ENCODE measurements at regions not wholly inside any gene's neighbourhood (a gene's known extent, or its start where the extent isn't known, plus 50 kb on each side); places are given as distances from the start of the nearest gene placed in this dataset.

DNA sequence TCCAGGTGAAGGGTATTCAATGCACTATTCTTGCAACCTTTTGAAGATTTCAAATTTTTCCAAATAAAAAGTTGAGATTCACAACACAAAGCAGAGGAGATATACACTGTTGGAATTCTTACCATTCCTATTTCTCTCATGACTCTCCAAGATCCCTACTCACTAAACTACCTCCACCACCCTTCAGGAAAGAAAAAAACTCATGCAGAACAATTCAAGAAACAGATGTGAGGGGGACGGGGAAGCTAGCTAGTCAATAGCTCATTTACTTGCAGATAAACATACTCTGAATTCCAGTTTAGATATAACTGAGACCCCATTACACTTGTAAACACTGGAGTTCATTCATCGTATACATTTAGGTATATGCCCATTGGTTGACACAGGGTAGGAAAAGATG lies 90.0 kb upstream of the SERP2 start:
- no peak for FAIRE-seq
- 78 to 85% (median 81%) methylated on average over 2 of the region's 2 CpGs for WGBS, 3 donors

DNA sequence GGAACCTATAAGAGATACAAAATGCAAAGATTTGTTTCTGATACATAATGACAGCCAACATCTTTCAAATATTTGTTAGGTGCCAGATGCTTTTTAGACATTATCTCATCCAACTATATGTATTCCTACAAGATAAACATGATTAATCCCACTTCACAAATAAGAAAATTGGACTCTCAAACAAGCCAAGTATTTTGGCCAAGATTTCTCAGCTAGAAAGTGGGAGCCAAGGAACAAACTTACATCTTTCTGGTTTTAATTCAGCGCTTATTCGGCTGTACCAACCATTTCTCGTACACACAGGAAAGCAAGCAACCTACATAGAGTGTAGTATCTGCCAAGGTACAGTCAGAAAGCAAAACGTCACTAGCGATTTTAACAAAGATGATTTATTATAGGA lies 85.7 kb upstream of the SERP2 start:
- Histone ChIP-seq H3K36me3 (ENCODE audit: control insufficient read depth in 3 of 3, insufficient read depth in 2 of 3, low read depth in 1 of 3, low read length in 3 of 3) (no peaks in the 10 kb centered on the region), H3K27me3 (ENCODE audit: control insufficient read depth in 3 of 3, insufficient read depth in 3 of 3, low read length in 3 of 3) (no peaks in the 10 kb centered on the region), H3K4me3 (ENCODE audit: low read depth in 1 of 3, low read length in 3 of 3) (no peak overlapping the region), H3K9me3 (ENCODE audit: control insufficient read depth in 2 of 2, insufficient read depth in 1 of 2, low read depth in 1 of 2, low read length in 1 of 2) (no peaks in the 10 kb centered on the region), H3K27ac (ENCODE audit: low read depth in 1 of 3, low read length in 2 of 3) (no peak overlapping the region), H3K4me1 (ENCODE audit: control insufficient read depth in 3 of 3, insufficient read depth in 2 of 3, low read depth in 1 of 3, low read length in 2 of 3) (peaks cover 0 to 5% (median 0%) of the 10 kb centered on the region in 3 donors)
- DNase-seq (no peak), FAIRE-seq (no peak)
- WGBS, 3 donors: 52 to 62% (median 61%) methylated on average over 5 of the region's 5 CpGs

More for the DNA sequence above, 90.0 kb upstream of the SERP2 start:
- no peak for DNase-seq
- peaks cover 0 to 5% (median 0%) of the 10 kb centered on the region in 3 donors for H3K4me1 ChIP-seq (ENCODE audit: control insufficient read depth in 3 of 3, insufficient read depth in 2 of 3, low read depth in 1 of 3, low read length in 2 of 3)
- H3K27ac ChIP-seq (ENCODE audit: low read depth in 1 of 3, low read length in 2 of 3): no peak overlapping the region
- no peaks in the 10 kb centered on the region for H3K9me3 ChIP-seq (ENCODE audit: control insufficient read depth in 2 of 2, insufficient read depth in 1 of 2, low read depth in 1 of 2, low read length in 1 of 2)
- H3K4me3 ChIP-seq (ENCODE audit: low read depth in 1 of 3, low read length in 3 of 3): no peak overlapping the region
- no peaks in the 10 kb centered on the region for H3K27me3 ChIP-seq (ENCODE audit: control insufficient read depth in 3 of 3, insufficient read depth in 3 of 3, low read length in 3 of 3)
- no peaks in the 10 kb centered on the region for H3K36me3 ChIP-seq (ENCODE audit: control insufficient read depth in 3 of 3, insufficient read depth in 2 of 3, low read depth in 1 of 3, low read length in 3 of 3)

DNA sequence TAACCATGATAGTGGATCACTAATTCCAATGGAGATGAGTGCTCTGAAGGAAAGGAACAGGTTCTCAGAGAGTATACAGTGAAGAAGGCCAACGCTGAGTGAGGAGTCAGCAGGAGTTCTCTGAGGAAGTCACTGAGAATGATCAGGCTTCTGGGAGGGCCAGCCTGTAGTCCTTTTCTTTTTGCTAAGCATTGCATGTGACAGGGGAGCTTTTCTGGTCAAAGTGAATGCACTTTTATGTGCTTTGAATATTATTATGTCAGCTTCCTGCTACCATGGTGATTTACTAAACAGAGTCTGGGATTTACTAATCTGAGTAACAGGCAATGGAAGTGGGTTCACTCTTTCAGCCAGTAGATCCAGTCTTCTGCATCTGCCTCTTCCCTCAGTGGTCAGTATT lies 81.1 kb upstream of the SERP2 start:
- no peak for DNase-seq
- Histone ChIP-seq H3K4me3 (ENCODE audit: low read depth in 1 of 3, low read length in 3 of 3) (no peak overlapping the region), H3K27ac (ENCODE audit: low read depth in 1 of 3, low read length in 2 of 3) (no peak overlapping the region), H3K9me3 (ENCODE audit: control insufficient read depth in 2 of 2, insufficient read depth in 1 of 2, low read depth in 1 of 2, low read length in 1 of 2) (no peaks in the 10 kb centered on the region), H3K4me1 (ENCODE audit: control insufficient read depth in 3 of 3, insufficient read depth in 2 of 3, low read depth in 1 of 3, low read length in 2 of 3) (peaks cover 0 to 5% (median 0%) of the 10 kb centered on the region in 3 donors), H3K36me3 (ENCODE audit: control insufficient read depth in 3 of 3, insufficient read depth in 2 of 3, low read depth in 1 of 3, low read length in 3 of 3) (no peaks in the 10 kb centered on the region), H3K27me3 (ENCODE audit: control insufficient read depth in 3 of 3, insufficient read depth in 3 of 3, low read length in 3 of 3) (no peaks in the 10 kb centered on the region)
- WGBS, 3 donors: 77 to 87% (median 78%) methylated on average over 1 of the region's 1 CpG
- FAIRE-seq: no peak

DNA sequence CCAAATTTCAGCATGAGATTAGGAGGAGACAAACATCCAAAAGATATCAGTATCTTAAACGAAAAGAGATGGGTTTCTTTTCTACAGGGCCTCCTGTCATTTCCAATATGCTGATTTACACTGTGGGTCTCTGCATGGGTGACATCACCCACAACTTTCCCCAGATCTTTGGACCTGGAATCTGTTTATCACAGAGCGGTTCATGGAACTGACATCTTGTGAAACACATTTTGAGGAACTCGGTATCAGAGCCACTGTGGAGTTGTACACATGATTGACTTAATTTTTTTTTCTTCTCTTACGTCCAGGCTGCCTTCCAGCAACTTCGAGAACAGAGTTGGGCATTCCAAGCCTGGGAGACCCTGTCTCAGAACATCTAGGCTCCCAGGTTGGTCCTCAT lies 80.2 kb upstream of the SERP2 start:
- Histone ChIP-seq H3K27ac (ENCODE audit: low read depth in 1 of 3, low read length in 2 of 3) (peak overlapping the region in 2 of 3 donors; percentile 12 to 42), H3K36me3 (ENCODE audit: control insufficient read depth in 3 of 3, insufficient read depth in 2 of 3, low read depth in 1 of 3, low read length in 3 of 3) (no peaks in the 10 kb centered on the region), H3K9me3 (ENCODE audit: control insufficient read depth in 2 of 2, insufficient read depth in 1 of 2, low read depth in 1 of 2, low read length in 1 of 2) (no peaks in the 10 kb centered on the region), H3K27me3 (ENCODE audit: control insufficient read depth in 3 of 3, insufficient read depth in 3 of 3, low read length in 3 of 3) (no peaks in the 10 kb centered on the region), H3K4me3 (ENCODE audit: low read depth in 1 of 3, low read length in 3 of 3) (no peak overlapping the region), H3K4me1 (ENCODE audit: control insufficient read depth in 3 of 3, insufficient read depth in 2 of 3, low read depth in 1 of 3, low read length in 2 of 3) (peaks cover 0 to under 1% (median 0%) of the 10 kb centered on the region in 3 donors)
- DNase-seq: no peak
- FAIRE-seq: no peak
- WGBS, 3 donors: 82 to 88% (median 84%) methylated on average over 5 of the region's 5 CpGs

DNA sequence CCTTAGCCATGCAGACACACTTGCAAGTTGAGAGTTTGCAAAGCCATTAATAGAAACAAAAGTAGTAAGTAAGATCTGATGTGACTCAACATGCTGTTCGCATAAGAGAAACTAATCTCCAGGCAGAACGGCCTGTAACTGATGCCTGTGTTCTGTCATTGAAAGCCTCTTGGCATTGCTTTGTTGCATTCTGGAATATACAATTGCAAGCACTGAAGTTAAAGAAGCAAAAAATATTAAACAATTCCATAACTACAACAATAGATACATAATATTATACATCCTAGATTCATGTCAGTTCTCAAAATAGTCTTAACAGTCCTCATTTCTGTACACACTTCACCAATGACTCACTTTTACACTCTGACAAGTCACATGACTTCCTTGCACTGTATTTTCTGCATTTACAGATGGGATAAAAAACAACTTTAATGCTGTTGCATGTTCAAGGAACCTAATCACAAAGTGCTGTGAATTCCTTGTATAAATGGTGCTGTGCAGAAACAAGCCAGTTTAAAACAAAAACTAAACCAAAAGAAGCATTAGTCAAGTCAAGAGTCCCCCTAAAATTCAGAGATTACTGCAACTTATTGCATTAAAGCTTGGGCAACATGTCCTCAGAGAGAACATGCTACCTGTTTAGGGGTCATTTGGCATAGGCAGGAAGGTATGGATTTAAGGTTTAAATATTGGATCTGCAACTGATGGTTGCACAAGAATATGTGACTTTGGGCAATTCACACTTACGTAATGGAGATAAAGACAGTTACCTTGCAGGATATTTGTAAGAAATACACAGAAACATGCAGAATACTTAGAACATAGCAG lies 79.5 kb upstream of the SERP2 start:
- 49 to 71% (median 70%) methylated on average over 3 of the region's 3 CpGs for WGBS, 3 donors
- peak overlapping the region in 1 of 3 donors; percentile 12 for H3K27ac ChIP-seq (ENCODE audit: low read depth in 1 of 3, low read length in 2 of 3)

DNA sequence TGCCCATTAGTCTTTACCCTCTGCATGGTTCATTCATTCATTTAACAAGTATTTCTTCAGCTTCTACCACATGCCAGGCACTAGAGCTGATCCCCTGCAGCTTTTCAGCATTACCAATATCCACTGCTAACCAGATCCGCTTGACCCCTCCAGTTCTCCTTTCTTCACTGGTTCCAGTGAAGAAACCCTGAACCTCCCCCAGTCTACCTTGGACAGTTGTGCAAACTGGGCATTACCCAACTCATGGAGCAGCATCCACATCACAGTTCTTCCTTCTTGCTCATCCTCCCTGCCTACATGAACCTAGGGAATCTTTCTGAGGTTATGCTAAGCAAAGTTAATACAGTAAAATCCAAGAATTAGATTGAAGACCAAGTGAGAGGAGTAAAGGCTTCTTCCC lies 78.7 kb upstream of the SERP2 start:
- 96 to 100% (median 99%) methylated on average over 1 of the region's 1 CpG for WGBS, 3 donors
- no peak for DNase-seq
- Histone ChIP-seq H3K4me3 (ENCODE audit: low read depth in 1 of 3, low read length in 3 of 3) (no peak overlapping the region), H3K36me3 (ENCODE audit: control insufficient read depth in 3 of 3, insufficient read depth in 2 of 3, low read depth in 1 of 3, low read length in 3 of 3) (no peaks in the 10 kb centered on the region), H3K4me1 (ENCODE audit: control insufficient read depth in 3 of 3, insufficient read depth in 2 of 3, low read depth in 1 of 3, low read length in 2 of 3) (no peaks in the 10 kb centered on the region), H3K9me3 (ENCODE audit: control insufficient read depth in 2 of 2, insufficient read depth in 1 of 2, low read depth in 1 of 2, low read length in 1 of 2) (no peaks in the 10 kb centered on the region), H3K27me3 (ENCODE audit: control insufficient read depth in 3 of 3, insufficient read depth in 3 of 3, low read length in 3 of 3) (no peaks in the 10 kb centered on the region), H3K27ac (ENCODE audit: low read depth in 1 of 3, low read length in 2 of 3) (no peak overlapping the region)
- no peak for FAIRE-seq

More for the DNA sequence above, 79.5 kb upstream of the SERP2 start:
- FAIRE-seq (no peak), DNase-seq (no peak)
- H3K36me3 ChIP-seq (ENCODE audit: control insufficient read depth in 3 of 3, insufficient read depth in 2 of 3, low read depth in 1 of 3, low read length in 3 of 3): no peaks in the 10 kb centered on the region
- no peak overlapping the region for H3K4me3 ChIP-seq (ENCODE audit: low read depth in 1 of 3, low read length in 3 of 3)
- no peaks in the 10 kb centered on the region for H3K4me1 ChIP-seq (ENCODE audit: control insufficient read depth in 3 of 3, insufficient read depth in 2 of 3, low read depth in 1 of 3, low read length in 2 of 3)
- no peaks in the 10 kb centered on the region for H3K9me3 ChIP-seq (ENCODE audit: control insufficient read depth in 2 of 2, insufficient read depth in 1 of 2, low read depth in 1 of 2, low read length in 1 of 2)
- no peaks in the 10 kb centered on the region for H3K27me3 ChIP-seq (ENCODE audit: control insufficient read depth in 3 of 3, insufficient read depth in 3 of 3, low read length in 3 of 3)

DNA sequence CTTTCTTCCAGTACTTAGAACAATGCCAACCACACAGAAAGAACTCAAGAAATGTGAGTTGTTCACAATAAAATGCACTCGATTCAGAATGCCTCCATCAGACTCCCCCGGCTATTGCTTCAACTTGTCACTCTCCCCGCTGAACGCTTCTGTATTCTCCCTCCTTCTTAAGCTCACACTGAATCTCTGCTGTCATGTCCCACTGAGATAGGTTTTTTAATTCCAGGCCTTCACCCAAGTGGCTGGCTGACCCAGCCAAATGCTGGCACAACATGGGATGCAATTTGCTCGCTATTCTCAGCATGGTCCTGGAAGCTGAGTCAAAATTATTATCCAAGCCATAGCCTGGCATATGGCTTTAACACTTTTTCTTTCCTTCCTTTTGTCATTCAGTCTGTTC lies 76.8 kb upstream of the SERP2 start:
- H3K27ac ChIP-seq (ENCODE audit: low read depth in 1 of 3, low read length in 2 of 3): no peak overlapping the region
- WGBS, 3 donors: 92 to 95% (median 94%) methylated on average over 5 of the region's 5 CpGs
- FAIRE-seq: no peak
- H3K4me1 ChIP-seq (ENCODE audit: control insufficient read depth in 3 of 3, insufficient read depth in 2 of 3, low read depth in 1 of 3, low read length in 2 of 3): peaks cover 0 to 4% (median 0%) of the 10 kb centered on the region in 3 donors
- H3K27me3 ChIP-seq (ENCODE audit: control insufficient read depth in 3 of 3, insufficient read depth in 3 of 3, low read length in 3 of 3): no peaks in the 10 kb centered on the region
- H3K4me3 ChIP-seq (ENCODE audit: low read depth in 1 of 3, low read length in 3 of 3): no peak overlapping the region
- H3K36me3 ChIP-seq (ENCODE audit: control insufficient read depth in 3 of 3, insufficient read depth in 2 of 3, low read depth in 1 of 3, low read length in 3 of 3): no peaks in the 10 kb centered on the region
- H3K9me3 ChIP-seq (ENCODE audit: control insufficient read depth in 2 of 2, insufficient read depth in 1 of 2, low read depth in 1 of 2, low read length in 1 of 2): no peaks in the 10 kb centered on the region
- no peak for DNase-seq

DNA sequence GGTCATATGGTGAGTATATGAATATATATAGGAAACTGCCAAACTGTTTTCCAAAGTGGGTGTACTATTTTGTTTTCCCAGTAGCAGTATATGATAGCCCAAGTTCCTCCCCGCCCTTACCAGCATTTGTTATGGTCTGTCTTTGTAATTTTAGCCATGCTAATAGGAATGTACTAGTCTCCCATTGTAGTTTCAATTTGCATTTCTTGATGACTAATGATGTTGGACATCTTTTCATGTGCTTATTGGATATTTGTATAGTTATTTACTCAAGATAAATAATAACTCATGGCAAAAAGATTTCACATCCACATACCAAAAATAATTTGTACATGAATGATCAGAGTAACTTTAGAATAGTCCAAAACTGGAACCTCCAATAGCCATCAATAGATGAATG lies 75.3 kb upstream of the SERP2 start:
- DNase-seq (no peak), FAIRE-seq (no peak)
- Histone ChIP-seq H3K4me1 (ENCODE audit: control insufficient read depth in 3 of 3, insufficient read depth in 2 of 3, low read depth in 1 of 3, low read length in 2 of 3) (peaks cover 0 to 4% (median 0%) of the 10 kb centered on the region in 3 donors), H3K27me3 (ENCODE audit: control insufficient read depth in 3 of 3, insufficient read depth in 3 of 3, low read length in 3 of 3) (no peaks in the 10 kb centered on the region), H3K36me3 (ENCODE audit: control insufficient read depth in 3 of 3, insufficient read depth in 2 of 3, low read depth in 1 of 3, low read length in 3 of 3) (no peaks in the 10 kb centered on the region), H3K4me3 (ENCODE audit: low read depth in 1 of 3, low read length in 3 of 3) (no peak overlapping the region), H3K27ac (ENCODE audit: low read depth in 1 of 3, low read length in 2 of 3) (no peak overlapping the region), H3K9me3 (ENCODE audit: control insufficient read depth in 2 of 2, insufficient read depth in 1 of 2, low read depth in 1 of 2, low read length in 1 of 2) (no peaks in the 10 kb centered on the region)
- WGBS, 3 donors: 89 to 100% (median 98%) methylated on average over 1 of the region's 1 CpG
